ENCODE measurements at regions not wholly inside any gene's neighbourhood (a gene's known extent, or its start where the extent isn't known, plus 50 kb on each side); places are given as distances from the start of the nearest gene placed in this dataset.

DNA sequence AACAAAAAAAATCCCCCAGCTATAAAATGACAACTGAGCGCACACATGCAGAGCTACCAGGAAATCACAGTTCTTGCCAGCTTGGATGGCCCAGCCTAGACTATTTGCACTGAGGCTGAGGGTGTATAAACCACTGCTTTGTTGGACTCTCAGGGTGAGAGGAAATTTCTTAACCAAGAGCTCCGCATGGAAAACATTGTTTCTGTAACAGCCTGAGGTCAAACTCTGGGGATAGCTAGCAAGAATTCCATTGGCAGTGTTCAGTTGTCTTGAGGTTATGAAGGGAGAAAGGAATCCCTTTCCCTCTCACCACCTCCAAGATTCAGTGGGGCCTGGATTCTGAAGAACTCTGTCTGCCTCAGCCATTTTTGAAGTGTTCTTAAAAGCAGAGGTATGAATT lies 360.0 kb downstream of the OSTF1 start (continued):
- no peak for TF ChIP-seq RFX5 (IDR thresholded peaks at IDR 0.05; ENCODE audit: low read length)
- no peak for TF ChIP-seq RCOR1 (IDR thresholded peaks at IDR 0.05; ENCODE audit: low read length)
- TF ChIP-seq CHD2 (IDR thresholded peaks at IDR 0.05; ENCODE audit: low read length, partially characterized antibody) = no peak
- TF ChIP-seq FOSL2 (IDR thresholded peaks at IDR 0.05; ENCODE audit: borderline replicate concordance, low read depth) = no peak
- TF ChIP-seq SMC3 (IDR thresholded peaks at IDR 0.05; ENCODE audit: low read depth, low read length) = no peak
- TF ChIP-seq TAF1 (IDR thresholded peaks at IDR 0.05; ENCODE audit: borderline replicate concordance, low read depth, low read length) = no peak

DNA sequence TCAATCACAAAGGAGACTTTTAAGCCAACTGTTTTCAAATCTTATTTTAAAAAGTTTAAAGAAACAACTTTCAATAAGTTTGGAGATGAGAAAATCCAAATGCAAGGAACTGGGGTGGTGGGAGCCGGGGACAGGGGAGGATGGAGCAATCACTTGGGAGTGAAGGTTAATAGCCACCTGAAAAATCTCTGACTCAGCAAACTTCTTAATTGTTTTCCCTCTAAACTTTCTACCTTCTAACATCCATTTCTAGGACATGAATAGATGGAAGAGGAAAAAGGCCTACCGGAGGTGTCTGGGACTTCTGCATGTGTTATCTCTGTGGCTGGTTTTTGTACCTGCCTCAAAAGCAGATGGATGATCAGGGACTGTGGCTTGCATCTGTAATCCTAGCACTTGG lies 360.6 kb downstream of the OSTF1 start:
- Histone ChIP-seq H3F3A (replicated peaks; ENCODE audit: insufficient read depth) (no peaks in the 10 kb centered on the region), H3K9ac (no peak overlapping the region), H3K9me2 (no peaks in the 10 kb centered on the region), H2AFZ (ENCODE audit: low read depth) (no peak overlapping the region), H3K4me3 (ENCODE audit: low read depth in 2 of 2, low read length in 1 of 2) (no peak overlapping the region), H3K27me3 (ENCODE audit: insufficient read depth) (no peaks in the 10 kb centered on the region), H3K36me3 (replicated peaks in 1 of 2; ENCODE audit: control insufficient read depth in 1 of 2, insufficient read depth in 2 of 2, low read length in 1 of 2) (no peaks in the 10 kb centered on the region), H3K27ac (ENCODE audit: low read depth in 2 of 2, low read length in 1 of 2) (no peak overlapping the region), H4K20me1 (ENCODE audit: insufficient read depth) (no peaks in the 10 kb centered on the region), H3K9me3 (no peaks in the 10 kb centered on the region), H3K4me1 (ENCODE audit: control insufficient read depth in 1 of 2, insufficient read depth in 2 of 2, low read depth in 1 of 2, low read length in 1 of 2) (no peaks in the 10 kb centered on the region), H3K4me2 (no peak overlapping the region), H3K79me2 (ENCODE audit: insufficient read depth) (no peaks in the 10 kb centered on the region)
- WGBS (ENCODE audit: low lambda C conversion rate) = 27% methylated on average over 2 of the region's 2 CpGs
- POLR2A ChIA-PET = no interaction called here
- CTCF ChIA-PET = no interaction called here
- TF ChIP-seq USF2 (IDR thresholded peaks at IDR 0.05; ENCODE audit: borderline replicate concordance, low read depth, low read length) (no peak), RXRA (IDR thresholded peaks at IDR 0.05; ENCODE audit: borderline replicate concordance, low read depth) (no peak), GABPA (IDR thresholded peaks at IDR 0.05; ENCODE audit: low read depth) (no peak), IRF3 (IDR thresholded peaks at IDR 0.05; ENCODE audit: low read depth, low read length) (no peak), MEF2A (IDR thresholded peaks at IDR 0.05; ENCODE audit: borderline replicate concordance, low read depth) (no peak), RAD21 (IDR thresholded peaks at IDR 0.05; ENCODE audit: low read length) (no peak), FOSL2 (IDR thresholded peaks at IDR 0.05; ENCODE audit: borderline replicate concordance, low read depth) (no peak), MAX (IDR thresholded peaks at IDR 0.05; ENCODE audit: low read depth) (no peak), ELF1 (IDR thresholded peaks at IDR 0.05) (no peak), JUND (IDR thresholded peaks at IDR 0.05) (no peak), CHD2 (IDR thresholded peaks at IDR 0.05; ENCODE audit: low read length, partially characterized antibody) (no peak), EZH2phosphoT487 (IDR thresholded peaks at IDR 0.05; ENCODE audit: borderline replicate concordance, low read depth) (no peak), TEAD4 (IDR thresholded peaks at IDR 0.05; ENCODE audit: borderline replicate concordance, insufficient read depth) (no peak), RFX5 (IDR thresholded peaks at IDR 0.05; ENCODE audit: low read length) (no peak)
- TF ChIP-seq, protein P1, sequence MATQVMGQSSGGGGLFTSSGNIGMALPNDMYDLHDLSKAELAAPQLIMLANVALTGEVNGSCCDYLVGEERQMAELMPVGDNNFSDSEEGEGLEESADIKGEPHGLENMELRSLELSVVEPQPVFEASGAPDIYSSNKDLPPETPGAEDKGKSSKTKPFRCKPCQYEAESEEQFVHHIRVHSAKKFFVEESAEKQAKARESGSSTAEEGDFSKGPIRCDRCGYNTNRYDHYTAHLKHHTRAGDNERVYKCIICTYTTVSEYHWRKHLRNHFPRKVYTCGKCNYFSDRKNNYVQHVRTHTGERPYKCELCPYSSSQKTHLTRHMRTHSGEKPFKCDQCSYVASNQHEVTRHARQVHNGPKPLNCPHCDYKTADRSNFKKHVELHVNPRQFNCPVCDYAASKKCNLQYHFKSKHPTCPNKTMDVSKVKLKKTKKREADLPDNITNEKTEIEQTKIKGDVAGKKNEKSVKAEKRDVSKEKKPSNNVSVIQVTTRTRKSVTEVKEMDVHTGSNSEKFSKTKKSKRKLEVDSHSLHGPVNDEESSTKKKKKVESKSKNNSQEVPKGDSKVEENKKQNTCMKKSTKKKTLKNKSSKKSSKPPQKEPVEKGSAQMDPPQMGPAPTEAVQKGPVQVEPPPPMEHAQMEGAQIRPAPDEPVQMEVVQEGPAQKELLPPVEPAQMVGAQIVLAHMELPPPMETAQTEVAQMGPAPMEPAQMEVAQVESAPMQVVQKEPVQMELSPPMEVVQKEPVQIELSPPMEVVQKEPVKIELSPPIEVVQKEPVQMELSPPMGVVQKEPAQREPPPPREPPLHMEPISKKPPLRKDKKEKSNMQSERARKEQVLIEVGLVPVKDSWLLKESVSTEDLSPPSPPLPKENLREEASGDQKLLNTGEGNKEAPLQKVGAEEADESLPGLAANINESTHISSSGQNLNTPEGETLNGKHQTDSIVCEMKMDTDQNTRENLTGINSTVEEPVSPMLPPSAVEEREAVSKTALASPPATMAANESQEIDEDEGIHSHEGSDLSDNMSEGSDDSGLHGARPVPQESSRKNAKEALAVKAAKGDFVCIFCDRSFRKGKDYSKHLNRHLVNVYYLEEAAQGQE (IDR thresholded peaks at IDR 0.05; ENCODE audit: low read depth, low read length) = no peak
- TF ChIP-seq, protein P2, sequence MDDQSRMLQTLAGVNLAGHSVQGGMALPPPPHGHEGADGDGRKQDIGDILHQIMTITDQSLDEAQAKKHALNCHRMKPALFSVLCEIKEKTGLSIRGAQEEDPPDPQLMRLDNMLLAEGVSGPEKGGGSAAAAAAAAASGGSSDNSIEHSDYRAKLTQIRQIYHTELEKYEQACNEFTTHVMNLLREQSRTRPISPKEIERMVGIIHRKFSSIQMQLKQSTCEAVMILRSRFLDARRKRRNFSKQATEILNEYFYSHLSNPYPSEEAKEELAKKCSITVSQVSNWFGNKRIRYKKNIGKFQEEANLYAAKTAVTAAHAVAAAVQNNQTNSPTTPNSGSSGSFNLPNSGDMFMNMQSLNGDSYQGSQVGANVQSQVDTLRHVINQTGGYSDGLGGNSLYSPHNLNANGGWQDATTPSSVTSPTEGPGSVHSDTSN (IDR thresholded peaks at IDR 0.05) = no peak
- TF ChIP-seq, protein P3, sequence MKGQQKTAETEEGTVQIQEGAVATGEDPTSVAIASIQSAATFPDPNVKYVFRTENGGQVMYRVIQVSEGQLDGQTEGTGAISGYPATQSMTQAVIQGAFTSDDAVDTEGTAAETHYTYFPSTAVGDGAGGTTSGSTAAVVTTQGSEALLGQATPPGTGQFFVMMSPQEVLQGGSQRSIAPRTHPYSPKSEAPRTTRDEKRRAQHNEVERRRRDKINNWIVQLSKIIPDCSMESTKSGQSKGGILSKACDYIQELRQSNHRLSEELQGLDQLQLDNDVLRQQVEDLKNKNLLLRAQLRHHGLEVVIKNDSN (IDR thresholded peaks at IDR 0.05; ENCODE audit: borderline replicate concordance, low read depth) = no peak
- no peak for DNase-seq
